GM12891 (cell line): ENCODE measurements at regions not wholly inside any gene's neighbourhood (a gene's known extent, or its start where the extent isn't known, plus 50 kb on each side); places are given as distances from the start of the nearest gene placed in this dataset.

Source experiments
- POLR2A ChIP-seq: IDR thresholded peaks from 2 replicates; pipeline ENCODE4 v1.6.1; 2011; ENCODE audit warnings: low read depth, low read length, control low read depth
- POLR2AphosphoS5 ChIP-seq: IDR thresholded peaks from 2 replicates; pipeline ENCODE4 v1.6.1; 2011; ENCODE audit warnings: low read depth, low read length, control low read depth
- TAF1 ChIP-seq: IDR thresholded peaks from 2 replicates; pipeline ENCODE4 v1.6.1; 2011; ENCODE audit warnings: low read depth, low read length, control low read depth

DNA sequence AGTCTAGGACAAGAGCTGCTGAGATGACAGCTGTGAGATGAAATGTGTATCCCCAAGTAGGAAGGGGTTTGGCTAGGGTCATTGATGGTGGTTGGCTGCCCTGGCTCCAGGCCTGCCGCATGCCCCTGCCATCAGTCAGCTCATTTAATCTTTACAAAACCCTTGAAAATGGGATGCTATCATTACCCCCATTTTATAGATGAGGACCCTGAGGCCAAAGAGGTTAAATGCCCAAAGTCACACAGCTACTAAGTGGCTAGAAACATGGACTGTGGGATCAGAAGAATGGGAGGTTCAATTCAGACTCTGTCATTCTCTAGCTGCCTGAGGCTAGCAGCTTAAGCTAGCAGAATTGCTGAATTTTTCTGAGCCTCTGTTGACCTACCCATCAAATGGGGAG, 198.8 kb downstream of the MAF start:
- TF ChIP-seq POLR2AphosphoS5 (no peak), POLR2A (no peak), TAF1 (no peak)
